ENCODE measurements at regions not wholly inside any gene's neighbourhood (a gene's known extent, or its start where the extent isn't known, plus 50 kb on each side); places are given as distances from the start of the nearest gene placed in this dataset.
"Not testable (repeated sequence)": the region's sequence is repeated elsewhere in the genome, so short reads cannot be mapped to it uniquely, and the experiment has no call there.

- TF ChIP-seq EZH2phosphoT487 (IDR thresholded peaks at IDR 0.05; ENCODE audit: borderline replicate concordance, low read depth, low read length) = not testable (repeated sequence)
- TF ChIP-seq, protein P1, sequence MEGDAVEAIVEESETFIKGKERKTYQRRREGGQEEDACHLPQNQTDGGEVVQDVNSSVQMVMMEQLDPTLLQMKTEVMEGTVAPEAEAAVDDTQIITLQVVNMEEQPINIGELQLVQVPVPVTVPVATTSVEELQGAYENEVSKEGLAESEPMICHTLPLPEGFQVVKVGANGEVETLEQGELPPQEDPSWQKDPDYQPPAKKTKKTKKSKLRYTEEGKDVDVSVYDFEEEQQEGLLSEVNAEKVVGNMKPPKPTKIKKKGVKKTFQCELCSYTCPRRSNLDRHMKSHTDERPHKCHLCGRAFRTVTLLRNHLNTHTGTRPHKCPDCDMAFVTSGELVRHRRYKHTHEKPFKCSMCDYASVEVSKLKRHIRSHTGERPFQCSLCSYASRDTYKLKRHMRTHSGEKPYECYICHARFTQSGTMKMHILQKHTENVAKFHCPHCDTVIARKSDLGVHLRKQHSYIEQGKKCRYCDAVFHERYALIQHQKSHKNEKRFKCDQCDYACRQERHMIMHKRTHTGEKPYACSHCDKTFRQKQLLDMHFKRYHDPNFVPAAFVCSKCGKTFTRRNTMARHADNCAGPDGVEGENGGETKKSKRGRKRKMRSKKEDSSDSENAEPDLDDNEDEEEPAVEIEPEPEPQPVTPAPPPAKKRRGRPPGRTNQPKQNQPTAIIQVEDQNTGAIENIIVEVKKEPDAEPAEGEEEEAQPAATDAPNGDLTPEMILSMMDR (conservative IDR thresholded peaks at IDR 0.05; ENCODE audit: low read length) = not testable (repeated sequence)
Observed at GRCh38 chr7:63111511-63111910, 887.1 kb upstream of the ZNF722 start.
